Spleen (tissue), 11 donors: ENCODE measurements at regions not wholly inside any gene's neighbourhood (a gene's known extent, or its start where the extent isn't known, plus 50 kb on each side); places are given as distances from the start of the nearest gene placed in this dataset.

Experiments
- DNase-seq: peaks from one replicate; pipeline ENCODE4 v3.0.0-alpha.2; 2020
- H3K27ac ChIP-seq, 8 donors: fragments of 200-600 bp; sonication (generic) in 7 of 8; 1 replicate in 4 of 8; 2 replicates in 4 of 8; pipeline versions ENCODE4 v1.5.0 to v1.8.0; 2016 to 2021; ENCODE audit warnings: inconsistent platforms in 4 of 8, mild to moderate bottlenecking in 4 of 8, moderate library complexity in 1 of 8
- H3K27me3 ChIP-seq, 7 donors: fragments of 200-600 bp; sonication (generic) in 6 of 7; replicated peaks in 1 of 7; 1 replicate in 4 of 7; 2 replicates in 3 of 7; pipeline versions ENCODE4 v1.5.0 to v1.8.0; 2016 to 2021; ENCODE audit warnings: inconsistent platforms in 3 of 7, mild to moderate bottlenecking in 1 of 7
- H3K36me3 ChIP-seq, 6 donors: fragments of 200-600 bp; sonication (generic) in 5 of 6; 1 replicate in 4 of 6; 2 replicates in 2 of 6; pipeline versions ENCODE4 v1.5.0 to v1.8.0; 2016 to 2021; ENCODE audit warnings: inconsistent platforms in 2 of 6
- H3K4me1 ChIP-seq, 6 donors: fragments of 200-600 bp; sonication (generic) in 5 of 6; 1 replicate in 3 of 6; 2 replicates in 3 of 6; pipeline versions ENCODE4 v1.5.0 to v1.8.0; 2016 to 2021; ENCODE audit warnings: inconsistent platforms in 3 of 6
- H3K4me3 ChIP-seq, 8 donors: fragments of 200-600 bp; sonication (generic) in 7 of 8; 1 replicate in 4 of 8; 2 replicates in 4 of 8; pipeline versions ENCODE4 v1.5.0 to v1.8.0; 2016 to 2021; ENCODE audit warnings: inconsistent platforms in 4 of 8, mild to moderate bottlenecking in 4 of 8, moderate library complexity in 2 of 8
- H3K9me3 ChIP-seq, 8 donors: fragments of 200-600 bp; sonication (generic) in 7 of 8; 1 replicate in 4 of 8; 2 replicates in 4 of 8; pipeline versions ENCODE4 v1.5.0 to v1.8.0; 2016 to 2021; ENCODE audit warnings: inconsistent platforms in 4 of 8
- POLR2A ChIP-seq, 3 donors: fragments of 450-650 bp; IDR thresholded peaks; one replicate each; pipeline ENCODE4 v1.5.1; 2017; ENCODE audit warnings: antibody characterized with exemption in 3 of 3, mild to moderate bottlenecking in 1 of 3
- POLR2AphosphoS5 ChIP-seq, 3 donors: sonication (generic); formaldehyde crosslinking; IDR thresholded peaks; one replicate each; pipeline ENCODE4 v1.5.1; 2017; ENCODE audit warnings: antibody characterized with exemption in 3 of 3
- WGBS, 5 donors: extraction: QIAGEN DNeasy Blood & Tissue Kit in 3 of 5; methylation state at CpG; one replicate each; pipeline versions ENCODE4 v1.1.5 to v1.1.7; 2013 to 2018; 5-methylcytosine and 5-hydroxymethylcytosine counted together
- intact Hi-C: fragments of 100-400 bp; cut with DNase I; formaldehyde crosslinking; loops from one replicate; pipeline ENCODE4 v1.15.0; 2023; ENCODE audit warnings: low total_unique reads
- TF ChIP-seq, protein P1 (sequence below), 11 experiments: fragments of 200-600 bp in 7 of 11; fragments of 450-650 bp in 4 of 11; sonication (generic) in 4 of 11; IDR thresholded peaks in 8 of 11; conservative IDR thresholded peaks in 3 of 11; 1 replicate in 7 of 11; 2 replicates in 4 of 11; pipeline versions ENCODE4 v1.4.0 to v1.8.0; 2016 to 2021; ENCODE audit warnings: antibody characterized with exemption in 11 of 11, inconsistent platforms in 4 of 11, mild to moderate bottlenecking in 1 of 11
- donor health status: healthy with polysubstance abuse.
- donor health status: DM: no; HTN: no; CAD: no; lungs with moderate emphysema.
- donor health status: DM: no; HTN: no; CAD: no.
- donor health status: Bipolar disorder and iron deficiency.
- donor health status: healthy.
- donor health status: DM: no; HTN: no; CAD: no.
- donor health status: DM: yes; HTN: yes; CAD: no.

DNA sequence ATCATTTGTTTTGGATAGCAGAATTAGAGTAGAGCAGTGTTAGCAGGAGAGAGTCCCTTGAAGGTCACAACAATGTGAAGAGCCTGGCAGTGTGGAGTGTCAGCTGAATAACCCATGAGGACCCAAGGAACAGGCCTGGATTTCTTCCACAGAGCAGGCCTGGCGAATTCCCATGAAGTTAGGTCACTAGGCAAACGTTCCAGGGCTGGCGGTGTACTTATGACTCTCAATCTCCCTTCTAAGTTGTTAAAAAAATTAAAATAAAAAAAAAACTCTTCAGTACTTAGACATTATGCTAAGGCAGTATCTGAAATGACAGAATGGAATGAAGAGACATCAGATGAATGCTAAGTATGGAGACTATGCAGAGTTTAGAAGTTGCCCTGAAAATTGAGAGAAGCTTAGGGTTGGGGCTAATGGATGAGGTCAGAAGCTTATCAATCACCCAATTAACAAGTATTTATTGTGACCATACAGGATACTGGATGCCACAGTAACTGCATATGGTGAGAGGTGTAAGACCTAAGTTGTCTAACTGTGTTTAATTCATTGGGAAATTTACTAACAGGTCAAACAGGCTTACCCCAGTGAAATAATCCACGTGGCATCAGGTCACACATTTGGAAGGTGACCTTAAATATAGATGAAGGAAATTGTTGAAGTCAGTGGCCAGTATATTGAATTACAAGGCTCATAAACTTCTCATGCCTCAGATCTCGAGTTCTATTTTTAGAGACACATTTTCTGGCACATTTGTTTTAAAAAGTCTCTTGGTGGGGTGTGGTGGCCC is 126.2 kb upstream of the NRP1 start:
- Histone ChIP-seq H3K36me3 (no peaks in the 10 kb centered on the region), H3K27ac (no peak overlapping the region), H3K9me3 (no peaks in the 10 kb centered on the region), H3K27me3 (no peaks in the 10 kb centered on the region), H3K4me3 (no peak overlapping the region), H3K4me1 (no peaks in the 10 kb centered on the region)
- no peak for DNase-seq
- WGBS, 5 donors, result 59 to 75% (median 72%) methylated on average over 5 of the region's 5 CpGs
- intact Hi-C loops, result no loop called here
- TF ChIP-seq, protein P1, sequence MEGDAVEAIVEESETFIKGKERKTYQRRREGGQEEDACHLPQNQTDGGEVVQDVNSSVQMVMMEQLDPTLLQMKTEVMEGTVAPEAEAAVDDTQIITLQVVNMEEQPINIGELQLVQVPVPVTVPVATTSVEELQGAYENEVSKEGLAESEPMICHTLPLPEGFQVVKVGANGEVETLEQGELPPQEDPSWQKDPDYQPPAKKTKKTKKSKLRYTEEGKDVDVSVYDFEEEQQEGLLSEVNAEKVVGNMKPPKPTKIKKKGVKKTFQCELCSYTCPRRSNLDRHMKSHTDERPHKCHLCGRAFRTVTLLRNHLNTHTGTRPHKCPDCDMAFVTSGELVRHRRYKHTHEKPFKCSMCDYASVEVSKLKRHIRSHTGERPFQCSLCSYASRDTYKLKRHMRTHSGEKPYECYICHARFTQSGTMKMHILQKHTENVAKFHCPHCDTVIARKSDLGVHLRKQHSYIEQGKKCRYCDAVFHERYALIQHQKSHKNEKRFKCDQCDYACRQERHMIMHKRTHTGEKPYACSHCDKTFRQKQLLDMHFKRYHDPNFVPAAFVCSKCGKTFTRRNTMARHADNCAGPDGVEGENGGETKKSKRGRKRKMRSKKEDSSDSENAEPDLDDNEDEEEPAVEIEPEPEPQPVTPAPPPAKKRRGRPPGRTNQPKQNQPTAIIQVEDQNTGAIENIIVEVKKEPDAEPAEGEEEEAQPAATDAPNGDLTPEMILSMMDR (IDR thresholded peaks at IDR 0.05 in 8 of 11, conservative IDR thresholded peaks at IDR 0.05 in 3 of 11), result no peak
- TF ChIP-seq POLR2AphosphoS5 (IDR thresholded peaks at IDR 0.05) (no peak), POLR2A (IDR thresholded peaks at IDR 0.05) (no peak)

DNA sequence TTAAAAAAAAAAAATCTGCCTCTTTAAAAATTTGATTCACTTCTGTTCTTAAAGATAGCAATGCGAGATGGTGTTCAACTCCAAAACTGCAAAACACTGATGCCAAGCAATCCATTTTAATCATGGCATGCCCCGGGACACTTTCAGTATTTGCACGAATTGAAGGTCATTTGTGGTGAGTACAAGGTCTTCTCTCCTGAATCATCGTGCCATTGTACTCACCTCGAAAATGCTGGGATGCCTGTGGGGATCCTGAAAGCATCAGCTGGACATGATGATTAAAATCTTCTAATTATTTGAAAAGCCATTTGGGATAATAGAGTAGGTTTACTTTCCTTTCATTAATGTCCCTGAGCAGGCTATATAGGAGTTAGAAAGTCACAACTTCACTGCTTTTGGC is 125.1 kb upstream of the NRP1 start:
- DNase-seq, result no peak
- TF ChIP-seq POLR2AphosphoS5 (IDR thresholded peaks at IDR 0.05) (no peak), POLR2A (IDR thresholded peaks at IDR 0.05) (no peak)
- TF ChIP-seq, protein P1 (IDR thresholded peaks at IDR 0.05 in 8 of 11, conservative IDR thresholded peaks at IDR 0.05 in 3 of 11), result no peak
- H3K27ac ChIP-seq, result no peak overlapping the region
- no peak overlapping the region for H3K4me3 ChIP-seq
- WGBS, 5 donors, result 63 to 77% (median 73%) methylated on average over 5 of the region's 5 CpGs
- no peaks in the 10 kb centered on the region for H3K36me3 ChIP-seq
- intact Hi-C loops, result no loop called here
- no peaks in the 10 kb centered on the region for H3K9me3 ChIP-seq
- H3K4me1 ChIP-seq, result no peaks in the 10 kb centered on the region
- no peaks in the 10 kb centered on the region for H3K27me3 ChIP-seq

DNA sequence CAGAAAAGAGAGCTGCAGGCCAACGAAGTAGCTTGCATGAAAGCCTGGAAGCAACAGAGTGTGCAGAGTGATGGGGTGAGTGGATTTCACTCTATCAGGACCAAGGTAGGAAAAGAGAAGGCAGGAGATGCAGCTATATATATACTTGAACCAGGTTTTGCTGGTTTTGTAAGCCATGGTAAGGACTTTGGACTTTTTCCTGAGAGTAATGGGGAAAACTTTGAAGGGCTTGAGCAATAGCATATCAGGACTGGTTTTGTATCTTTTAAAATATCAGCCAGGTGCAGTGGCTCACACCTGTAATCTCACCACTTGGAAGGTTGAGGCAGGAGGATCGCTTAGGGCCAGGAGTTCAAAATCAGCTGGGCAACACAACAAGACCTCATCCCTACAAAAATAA is 120.6 kb upstream of the NRP1 start:
- Histone ChIP-seq H3K4me1 (no peaks in the 10 kb centered on the region), H3K36me3 (no peaks in the 10 kb centered on the region), H3K27me3 (no peaks in the 10 kb centered on the region), H3K27ac (no peak overlapping the region), H3K9me3 (peaks cover 0 to 12% (median 5%) of the 10 kb centered on the region in 8 donors), H3K4me3 (no peak overlapping the region)
- TF ChIP-seq, protein P1 (IDR thresholded peaks at IDR 0.05 in 8 of 11, conservative IDR thresholded peaks at IDR 0.05 in 3 of 11), result no peak
- no peak for TF ChIP-seq POLR2AphosphoS5 (IDR thresholded peaks at IDR 0.05)
- no peak for TF ChIP-seq POLR2A (IDR thresholded peaks at IDR 0.05)
- intact Hi-C loops, result no loop called here
- no peak for DNase-seq
- WGBS, 5 donors, result 73 to 83% (median 77%) methylated on average over 2 of the region's 2 CpGs

DNA sequence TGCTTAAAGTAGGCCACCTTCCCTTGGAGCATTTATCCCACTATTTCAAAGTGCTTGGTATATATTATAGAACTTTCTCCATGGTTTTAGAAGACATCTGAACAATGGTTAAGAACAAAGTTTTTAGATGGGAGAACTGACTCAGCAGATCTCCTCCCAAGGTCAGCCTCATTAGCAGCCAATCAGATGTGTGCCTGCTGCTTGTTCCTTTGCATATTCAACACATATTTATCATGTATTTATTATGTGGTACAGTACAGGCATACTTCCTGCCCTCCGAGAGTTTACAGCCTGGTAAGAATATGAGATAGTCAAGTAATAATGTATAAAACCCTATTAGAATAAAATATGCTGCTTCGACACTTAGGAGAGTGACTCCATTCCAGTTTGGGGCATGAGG is 120.1 kb upstream of the NRP1 start:
- Histone ChIP-seq H3K9me3 (peaks cover 0 to 12% (median 5%) of the 10 kb centered on the region in 8 donors), H3K4me1 (no peaks in the 10 kb centered on the region), H3K27me3 (no peaks in the 10 kb centered on the region), H3K36me3 (no peaks in the 10 kb centered on the region), H3K4me3 (no peak overlapping the region), H3K27ac (no peak overlapping the region)
- DNase-seq, result no peak
- 76 to 95% (median 83%) methylated on average over 2 of the region's 2 CpGs for WGBS, 5 donors
- intact Hi-C loops, result no loop called here
- TF ChIP-seq POLR2AphosphoS5 (IDR thresholded peaks at IDR 0.05), result no peak
- no peak for TF ChIP-seq POLR2A (IDR thresholded peaks at IDR 0.05)
- TF ChIP-seq, protein P1 (IDR thresholded peaks at IDR 0.05 in 8 of 11, conservative IDR thresholded peaks at IDR 0.05 in 3 of 11), result no peak
